ENCODE measurements at regions not wholly inside any gene's neighbourhood (a gene's known extent, or its start where the extent isn't known, plus 50 kb on each side); places are given as distances from the start of the nearest gene placed in this dataset.

- no peaks in the 10 kb centered on the region for H3K9me3 ChIP-seq (ENCODE audit: control insufficient read depth, low read depth, low read length)
- H3K4me1 Mint-ChIP-seq: peaks cover 4 to 7% of the 10 kb centered on the region in 2 experiments; a peak in 2 of 4 replicates
- no peak overlapping the region for H2BK120ac ChIP-seq (ENCODE audit: low read depth, low read length, poor library complexity, severe bottlenecking)
- H4K20me1 ChIP-seq (ENCODE audit: control insufficient read depth, insufficient read depth, insufficient read length): no peaks in the 10 kb centered on the region
- no peak overlapping the region for H3K56ac ChIP-seq (ENCODE audit: insufficient read length, low read depth, low read length)
- H3K27me3 Mint-ChIP-seq (ENCODE audit: low read depth): no peaks in the 10 kb centered on the region
- no peak overlapping the region for H2BK5ac ChIP-seq (ENCODE audit: insufficient read length, low read length)
- H2AK5ac ChIP-seq (ENCODE audit: insufficient read length, low read length): no peak overlapping the region
- H3K18ac ChIP-seq (ENCODE audit: insufficient read length, low read depth, low read length): no peak overlapping the region
- H3K9ac ChIP-seq (ENCODE audit: extremely low read depth, insufficient read length, low read length): no peak overlapping the region
- TF ChIP-seq CTCF (conservative IDR thresholded peaks at IDR 0.05): no peak
- H3K9me3 Mint-ChIP-seq: peaks cover 14 to 15% of the 10 kb centered on the region in 2 experiments; a peak in 4 of 5 replicates
- H2BK12ac ChIP-seq (ENCODE audit: insufficient read length, low read depth, low read length): no peak overlapping the region
- H2BK20ac ChIP-seq (ENCODE audit: low read depth, low read length, poor library complexity, severe bottlenecking): no peak overlapping the region
- H3T11ph ChIP-seq (ENCODE audit: low read length): no peak overlapping the region
- H3K27ac ChIP-seq (ENCODE audit: insufficient read length, low read depth, low read length): no peak overlapping the region
- no peaks in the 10 kb centered on the region for H3K79me2 ChIP-seq (ENCODE audit: insufficient read depth, low read length)
- no peak for DNase-seq
- H2AFZ ChIP-seq (ENCODE audit: low read length): no peak overlapping the region
- no CpG with 5 or more reads among the region's 2 CpGs for WGBS (ENCODE audit: extremely low coverage, insufficient read length, low lambda C conversion rate)
- peaks cover 7 to 10% (median 7%) of the 10 kb centered on the region in 3 experiments; a peak in 5 of 7 replicates for H3K36me3 Mint-ChIP-seq (ENCODE audit: insufficient read depth in 1 of 3, low read depth in 3 of 3)
- H3K14ac ChIP-seq (ENCODE audit: insufficient read depth, low read length): no peak overlapping the region
- H3K27me3 ChIP-seq (ENCODE audit: insufficient read depth, low read length): no peaks in the 10 kb centered on the region
- H3K79me1 ChIP-seq (ENCODE audit: insufficient read depth, low read depth, low read length, poor library complexity, severe bottlenecking): no peaks in the 10 kb centered on the region
- H3K4ac ChIP-seq (ENCODE audit: low read depth, low read length): no peak overlapping the region
- no peak overlapping the region for H4K5ac ChIP-seq (ENCODE audit: insufficient read length, low read depth, low read length)
- H4K8ac ChIP-seq (replicated peaks; ENCODE audit: insufficient read length, low read depth, low read length): no peak overlapping the region
- no peak overlapping the region for H2BK15ac ChIP-seq (ENCODE audit: low read depth, low read length)
- no peak overlapping the region for H3K23ac ChIP-seq (ENCODE audit: insufficient read length, low read depth, low read length)
- no peak overlapping the region for H3K4me2 ChIP-seq (ENCODE audit: insufficient read depth, insufficient read length, low read length)
- no peak overlapping the region; a peak in 1 of 7 replicates for H3K27ac Mint-ChIP-seq
- H3K4me1 ChIP-seq (ENCODE audit: insufficient read depth, low read length): no peaks in the 10 kb centered on the region
- no peak overlapping the region for H3K4me3 Mint-ChIP-seq
- no peaks in the 10 kb centered on the region for H3K23me2 ChIP-seq (ENCODE audit: insufficient read length, low read depth, low read length, poor library complexity, severe bottlenecking)
- no peak overlapping the region for H4K91ac ChIP-seq (ENCODE audit: insufficient read length, low read depth, low read length)
Measured at GRCh38 chr9:104429031-104429546, 75.0 kb upstream of the OR13F1 start.

Measured in H9 (cell line).